IPS-18c (cell line): ENCODE measurements at regions not wholly inside any gene's neighbourhood (a gene's known extent, or its start where the extent isn't known, plus 50 kb on each side); places are given as distances from the start of the nearest gene placed in this dataset.
"Not testable (repeated sequence)": the region's sequence is repeated elsewhere in the genome, so short reads cannot be mapped to it uniquely, and the experiment has no call there.

Source experiments
- H3K4me3 ChIP-seq: 2 replicates; pipeline ENCODE4 v1.7.0; 2013; ENCODE audit warnings: low read depth, mild to moderate bottlenecking, low read length, moderate library complexity; ENCODE audit not compliant: insufficient read depth
- H3K9me3 ChIP-seq: one replicate; pipeline ENCODE4 v1.6.1; 2013; ENCODE audit warnings: mild to moderate bottlenecking, low read length, moderate library complexity; ENCODE audit not compliant: control insufficient read depth, insufficient read depth

DNA sequence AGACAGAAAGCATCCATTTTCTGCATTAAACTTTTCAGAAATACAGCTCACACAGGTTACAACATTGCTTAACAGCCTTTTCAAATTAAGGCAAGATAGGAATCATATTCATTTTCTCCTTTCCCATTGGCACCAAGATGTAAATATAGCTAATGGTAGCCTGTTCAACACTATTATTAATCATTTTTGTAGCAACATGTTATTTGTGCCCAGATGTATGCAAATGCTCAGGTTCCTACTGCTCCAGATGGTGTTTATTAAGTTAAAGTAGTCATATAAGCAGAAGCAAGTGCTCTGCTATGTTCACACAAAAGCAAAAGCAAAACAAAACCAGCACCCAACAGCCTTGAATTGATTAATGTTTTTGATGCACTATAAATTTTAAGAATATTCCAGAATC is 1110.6 kb downstream of the SLC6A15 start:
- Histone ChIP-seq H3K4me3 (no peak overlapping the region), H3K9me3 (no peaks in the 10 kb centered on the region)

DNA sequence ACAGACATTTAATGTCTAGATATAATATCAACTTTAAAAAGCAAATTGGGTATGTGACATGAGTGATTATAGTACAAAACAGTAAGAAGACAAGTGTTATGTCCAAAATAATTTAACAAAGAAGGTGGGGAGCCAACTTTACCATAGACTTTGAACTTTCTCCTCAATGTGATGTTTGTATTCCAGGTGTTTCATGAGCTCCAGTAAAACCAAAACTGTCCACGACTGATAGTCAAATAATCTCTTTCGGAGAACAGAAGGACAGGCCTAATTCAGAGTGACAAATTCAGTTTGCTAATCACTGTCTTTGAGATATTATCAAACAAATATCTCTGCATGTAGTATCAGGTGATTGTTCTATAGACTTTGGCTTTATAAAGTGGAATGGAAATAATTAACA is 1112.6 kb downstream of the SLC6A15 start:
- no peak overlapping the region for H3K4me3 ChIP-seq
- no peaks in the 10 kb centered on the region for H3K9me3 ChIP-seq

DNA sequence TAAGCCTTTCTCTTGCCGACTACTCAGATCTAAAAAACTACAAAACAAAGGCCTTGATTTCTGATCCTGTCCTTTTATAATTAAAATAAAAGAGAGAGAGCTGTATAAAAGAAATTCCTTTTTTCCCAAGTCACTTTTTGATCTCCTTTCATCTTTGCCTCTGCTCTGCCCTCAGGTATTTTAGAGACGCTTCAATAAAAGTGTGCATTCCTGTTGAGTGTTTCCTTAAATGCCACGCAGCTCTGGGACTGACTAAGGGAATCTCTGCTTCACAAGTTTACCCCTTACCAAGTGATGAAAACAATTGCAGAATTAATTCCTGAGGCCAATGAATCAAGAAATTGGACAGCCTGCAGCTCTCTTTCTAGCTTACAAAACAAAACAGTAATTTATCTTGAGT is 1109.8 kb downstream of the TMTC2 start:
- Histone ChIP-seq H3K4me3 (no peak overlapping the region), H3K9me3 (no peaks in the 10 kb centered on the region)

DNA sequence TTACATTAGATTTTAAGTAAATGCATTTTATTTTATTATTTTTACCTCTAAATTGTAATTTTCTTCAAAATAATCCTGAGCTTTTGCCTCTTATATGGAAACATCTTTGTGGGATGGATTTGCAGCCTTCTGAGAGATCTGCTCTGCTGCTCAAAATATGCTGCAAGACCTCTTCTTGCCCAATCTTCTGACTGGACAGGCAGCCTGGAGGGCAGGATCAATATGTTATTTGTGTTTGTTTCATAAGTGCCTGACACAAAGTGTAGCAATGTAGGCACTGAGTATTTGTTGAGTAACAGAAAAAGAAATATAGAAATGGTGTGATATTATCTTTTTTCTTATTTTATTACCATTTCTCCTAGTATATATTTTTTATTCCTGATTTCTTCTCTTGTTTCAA is 1106.9 kb downstream of the TMTC2 start:
- H3K4me3 ChIP-seq, result no peak overlapping the region

DNA sequence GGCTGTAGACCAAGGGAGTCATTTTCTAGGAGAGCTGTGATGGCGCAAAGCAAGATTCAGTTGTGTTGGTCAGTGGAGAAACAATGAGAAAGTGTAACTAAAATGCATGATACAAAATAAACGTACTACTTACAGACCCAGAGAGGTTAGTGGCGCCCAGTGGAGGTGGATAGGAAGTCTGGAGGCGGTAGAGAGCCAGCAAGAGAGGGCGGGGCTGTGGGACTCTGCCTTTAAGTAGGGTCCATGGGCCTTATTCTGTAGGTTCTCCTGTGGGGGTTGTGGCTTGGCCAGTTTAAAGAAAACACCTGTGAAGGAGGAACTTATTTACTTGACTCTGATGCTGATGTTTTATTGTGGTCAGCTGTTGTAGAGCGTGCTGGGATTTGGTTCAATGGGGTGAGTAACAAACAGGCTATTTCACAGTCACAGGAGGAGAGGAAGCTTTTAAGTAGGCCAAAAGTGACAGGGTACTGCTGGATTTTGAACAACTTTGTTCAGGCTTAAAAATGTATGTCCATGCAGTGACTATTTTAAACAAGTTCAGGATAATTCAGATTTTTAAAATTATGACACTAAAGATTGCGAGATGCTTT is 1097.7 kb downstream of the TMTC2 start:
- H3K9me3 ChIP-seq, result no peaks in the 10 kb centered on the region
- H3K4me3 ChIP-seq, result no peak overlapping the region

More for the DNA sequence above, 1106.9 kb downstream of the TMTC2 start:
- no peaks in the 10 kb centered on the region for H3K9me3 ChIP-seq

DNA sequence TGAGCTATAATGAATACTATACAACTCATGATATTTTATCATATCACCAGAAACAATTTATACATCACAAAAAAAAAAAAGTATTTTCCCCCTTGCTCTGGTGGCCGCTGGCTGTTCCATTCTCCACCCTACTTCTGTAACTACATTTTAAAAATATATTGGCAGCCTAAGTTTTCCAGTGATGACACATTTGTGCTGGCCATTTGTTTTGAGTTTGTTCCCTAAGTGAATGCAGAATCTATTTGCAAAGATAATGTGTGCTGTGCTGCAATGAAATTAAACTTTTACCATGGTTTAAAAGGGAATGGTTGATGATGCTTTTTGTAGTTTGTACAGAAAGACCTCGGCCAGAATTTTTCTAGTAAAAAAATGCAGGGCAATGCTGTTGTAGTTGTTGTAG is 1092.8 kb downstream of the TMTC2 start:
- Histone ChIP-seq H3K9me3 (no peaks in the 10 kb centered on the region), H3K4me3 (no peak overlapping the region)

DNA sequence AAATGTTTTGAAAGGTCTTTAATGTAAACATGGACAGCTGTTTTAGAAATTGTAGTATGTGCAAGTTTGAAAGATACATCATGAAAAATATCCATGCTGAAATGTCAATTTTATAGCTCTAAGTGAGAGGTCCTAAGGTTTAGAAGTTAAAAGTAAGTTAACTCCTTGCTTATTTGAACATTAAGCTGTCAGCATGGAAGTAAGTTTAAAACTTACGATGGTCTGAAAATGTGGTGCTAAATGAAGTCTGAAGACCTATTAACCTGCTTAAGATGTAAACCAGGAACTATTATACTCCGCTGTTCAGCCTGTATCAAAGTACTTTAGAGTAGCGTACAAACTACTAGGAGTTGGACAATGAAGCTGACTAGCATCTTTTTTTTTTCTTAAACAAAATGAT is 1082.4 kb downstream of the TMTC2 start:
- Histone ChIP-seq H3K9me3 (no peaks in the 10 kb centered on the region), H3K4me3 (no peak overlapping the region)

DNA sequence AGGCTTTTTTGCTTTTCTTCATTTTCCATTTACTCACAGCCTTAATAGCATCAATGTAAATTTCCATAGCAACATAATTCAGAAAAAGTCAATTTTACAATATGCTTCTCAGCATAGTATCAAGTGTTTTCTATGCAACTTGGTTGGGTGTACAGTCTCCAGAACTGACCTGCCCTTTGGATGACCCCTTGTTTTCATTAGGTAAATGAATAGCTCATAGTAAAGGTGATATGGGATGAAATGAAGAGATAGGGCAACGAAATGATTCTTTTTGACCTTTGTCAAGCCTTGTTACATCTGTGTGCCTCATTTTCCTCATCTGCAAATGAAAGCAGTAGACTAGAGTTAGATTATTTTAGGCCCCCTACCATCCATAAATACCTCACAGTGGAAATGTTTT is 1081.0 kb downstream of the TMTC2 start:
- H3K4me3 ChIP-seq, result no peak overlapping the region
- no peaks in the 10 kb centered on the region for H3K9me3 ChIP-seq

DNA sequence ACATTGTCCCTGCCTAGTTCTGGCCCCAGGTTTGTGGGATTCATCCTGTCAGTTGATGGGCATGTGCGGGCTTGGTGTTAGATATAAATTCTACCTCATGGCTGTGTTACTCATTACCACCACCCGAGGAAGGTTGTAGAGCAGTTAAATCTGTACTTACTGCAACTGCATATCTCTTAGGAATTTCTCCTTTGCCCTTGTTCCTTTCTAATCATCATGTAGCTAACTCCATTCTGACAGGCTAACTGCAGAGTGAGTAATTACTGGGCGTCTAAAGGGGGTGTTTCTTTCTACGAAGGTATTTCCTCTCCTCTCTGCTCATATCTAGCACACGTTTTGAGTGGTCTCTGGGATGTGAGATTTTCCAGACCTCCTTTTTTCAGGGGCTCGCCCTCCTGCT is 1076.7 kb downstream of the TMTC2 start:
- Histone ChIP-seq H3K4me3 (no peak overlapping the region), H3K9me3 (no peaks in the 10 kb centered on the region)

DNA sequence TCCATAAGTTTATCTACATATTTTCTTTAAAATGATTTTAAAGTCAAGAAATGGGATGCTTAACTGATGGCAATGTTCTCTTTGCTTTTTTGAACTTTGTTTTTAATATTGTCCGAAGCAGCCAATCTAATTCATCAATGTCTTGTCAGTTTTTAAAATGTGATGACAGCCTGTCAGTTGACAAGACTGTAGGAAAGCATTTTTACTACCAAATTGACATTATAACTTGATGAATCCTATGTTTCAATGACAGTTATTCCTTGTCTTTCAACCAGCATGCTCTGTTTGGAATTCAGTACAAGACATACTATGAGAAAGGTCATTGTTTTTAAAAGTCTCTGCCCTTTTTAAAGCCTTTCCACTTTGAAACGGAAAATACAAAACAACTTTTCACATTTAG is 1073.2 kb downstream of the TMTC2 start:
- H3K4me3 ChIP-seq, result no peak overlapping the region
- H3K9me3 ChIP-seq, result no peaks in the 10 kb centered on the region

DNA sequence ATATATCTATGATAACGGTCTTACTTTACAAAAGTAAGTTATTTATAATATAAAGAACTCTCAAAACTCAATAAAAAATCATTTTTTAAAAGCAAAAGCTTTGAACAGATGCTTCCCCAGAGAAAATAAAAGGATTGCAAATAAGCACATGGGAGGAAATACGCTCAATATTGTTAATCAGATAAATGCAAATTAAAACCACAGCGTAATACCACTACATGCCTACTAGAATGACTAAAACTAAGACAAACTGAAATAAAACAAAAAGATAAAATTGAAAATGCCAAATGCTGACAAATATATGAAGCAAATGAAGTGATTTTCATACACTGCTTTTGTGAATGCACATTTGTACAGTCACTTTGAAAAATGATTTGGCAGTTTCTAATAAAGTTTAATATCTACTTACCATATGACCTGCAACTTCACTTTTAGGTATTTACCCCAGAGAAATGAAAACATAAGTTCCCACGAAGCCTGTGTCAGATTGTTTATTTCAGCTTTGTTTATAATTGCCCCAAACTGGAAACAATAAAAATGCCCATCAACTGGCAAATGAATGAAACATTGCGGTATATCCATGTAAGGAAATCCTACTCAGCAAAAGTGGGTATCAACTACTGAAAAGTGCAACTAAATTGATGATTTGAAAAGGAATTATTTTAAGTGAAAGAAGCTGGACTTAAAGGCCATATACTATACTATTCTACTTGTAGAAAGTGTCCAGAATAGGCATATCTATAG is 1072.4 kb downstream of the TMTC2 start:
- no peak overlapping the region for H3K4me3 ChIP-seq
- no peaks in the 10 kb centered on the region for H3K9me3 ChIP-seq

DNA sequence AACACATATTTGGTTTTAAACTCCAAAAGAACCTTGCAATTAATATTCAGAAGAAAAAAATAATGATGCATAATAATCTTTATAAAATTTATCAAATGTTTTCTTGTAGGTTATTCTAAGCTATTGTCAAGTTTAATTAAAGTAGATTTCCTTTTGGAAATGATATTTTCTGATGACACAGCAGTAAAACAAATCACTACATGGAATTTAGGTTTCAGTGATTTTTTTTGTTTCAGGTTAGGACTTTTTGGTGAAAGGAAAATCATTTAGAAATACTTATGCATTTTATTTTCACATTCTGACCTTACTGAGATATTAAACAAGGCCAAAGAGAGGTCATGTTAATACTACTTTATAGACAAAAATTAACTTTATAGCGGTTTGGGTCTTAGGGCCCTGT is 1067.2 kb downstream of the TMTC2 start:
- no peaks in the 10 kb centered on the region for H3K9me3 ChIP-seq
- no peak overlapping the region for H3K4me3 ChIP-seq

DNA sequence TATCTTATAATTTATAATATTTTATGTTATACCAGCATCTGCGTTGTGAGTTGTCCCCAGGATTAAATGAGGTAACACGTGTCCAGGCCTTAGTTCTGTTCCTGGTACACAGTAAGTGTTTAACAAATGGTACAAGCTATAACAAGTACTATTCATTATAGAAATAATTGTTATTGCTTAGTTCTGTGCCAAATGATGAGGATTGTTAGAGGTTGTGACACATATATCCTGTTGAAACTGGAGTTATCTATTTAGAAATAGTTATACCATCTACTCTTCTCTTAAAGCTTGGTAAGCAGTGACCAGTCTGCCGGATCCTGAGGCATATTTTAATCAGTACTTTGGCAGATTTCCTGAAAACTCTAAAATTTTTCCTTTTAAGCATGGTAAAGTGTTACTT is 1066.5 kb downstream of the TMTC2 start:
- H3K9me3 ChIP-seq, result no peaks in the 10 kb centered on the region
- H3K4me3 ChIP-seq, result no peak overlapping the region

DNA sequence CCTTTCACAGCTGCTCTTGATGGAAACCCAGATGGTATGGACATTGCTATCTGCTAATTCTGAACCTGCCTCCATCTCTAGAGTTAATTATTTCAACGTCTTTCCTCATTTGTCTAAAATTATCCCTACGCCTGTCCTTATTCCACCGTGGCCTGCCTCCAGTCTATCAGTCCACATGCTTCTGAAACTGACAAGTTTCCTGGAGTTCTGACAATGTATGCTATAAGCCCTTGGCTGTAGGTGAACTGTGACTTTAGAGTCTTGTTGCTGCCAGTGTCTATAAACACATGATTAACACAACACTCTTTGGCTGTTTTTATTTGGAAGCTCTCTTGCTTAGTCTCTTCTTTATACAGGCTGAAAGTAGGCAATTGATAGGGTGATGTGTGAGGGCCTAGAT is 1052.9 kb downstream of the TMTC2 start:
- Histone ChIP-seq H3K9me3 (no peaks in the 10 kb centered on the region), H3K4me3 (no peak overlapping the region)

DNA sequence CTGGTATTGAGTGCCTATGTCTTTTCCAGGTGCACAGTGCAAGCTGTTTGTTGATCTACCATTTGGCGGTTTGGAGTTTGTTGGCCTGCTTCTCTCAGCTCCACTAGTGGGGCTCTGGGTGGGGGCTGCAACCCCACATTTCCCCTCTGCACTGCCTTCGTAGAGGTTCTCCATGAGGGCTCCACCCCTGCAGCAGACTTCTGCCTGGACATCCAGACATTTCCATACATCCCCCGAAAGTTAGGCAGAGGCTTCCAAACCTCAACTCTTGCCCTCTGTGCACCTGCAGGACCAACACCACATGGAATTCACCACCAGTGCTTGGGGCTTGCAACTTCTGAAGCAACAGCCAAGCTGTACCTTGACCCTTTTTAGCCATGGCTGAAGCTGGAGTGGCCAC is 1024.1 kb downstream of the TMTC2 start:
- peak overlapping the region; percentile 24 for H3K4me3 ChIP-seq
- peaks cover 13% of the 10 kb centered on the region for H3K9me3 ChIP-seq

DNA sequence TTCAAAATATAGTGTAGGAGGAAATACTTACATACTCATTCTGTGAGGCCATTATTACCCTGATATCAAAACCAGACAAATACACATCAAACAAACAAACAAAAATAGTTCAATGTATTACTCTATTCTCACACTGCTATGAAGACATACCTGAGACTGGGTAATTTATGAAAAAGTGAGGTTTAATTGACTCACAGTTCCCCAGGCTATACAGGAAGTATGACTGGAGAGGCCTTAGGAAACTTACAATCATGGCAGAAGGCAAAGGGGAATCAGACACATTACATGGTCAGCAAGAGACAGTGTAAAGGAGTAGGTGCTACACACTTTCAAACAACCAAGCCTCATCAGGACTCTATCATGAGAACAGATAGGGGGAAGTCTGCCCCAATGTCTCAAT is 1023.2 kb downstream of the TMTC2 start:
- Histone ChIP-seq H3K9me3 (peaks cover 13% of the 10 kb centered on the region), H3K4me3 (no peak overlapping the region)

DNA sequence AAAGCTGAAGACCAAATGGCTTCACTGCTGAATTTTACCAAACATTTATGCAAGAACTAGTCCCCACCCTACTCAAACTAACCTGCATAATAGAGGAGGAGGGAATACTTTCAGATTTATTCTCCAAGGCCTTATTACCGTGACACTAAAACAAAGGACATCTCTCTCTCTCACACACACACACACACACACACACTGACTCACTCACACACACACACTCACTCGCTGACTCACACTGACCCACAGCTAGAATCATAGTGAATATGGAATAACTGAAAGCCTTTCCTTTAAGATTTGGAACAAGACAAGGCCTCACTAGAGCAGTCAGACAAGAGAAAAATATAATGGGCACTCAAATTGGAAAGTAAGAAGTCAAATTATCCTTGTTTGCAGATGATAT is 1014.1 kb downstream of the TMTC2 start:
- no peaks in the 10 kb centered on the region for H3K9me3 ChIP-seq
- no peak overlapping the region for H3K4me3 ChIP-seq

DNA sequence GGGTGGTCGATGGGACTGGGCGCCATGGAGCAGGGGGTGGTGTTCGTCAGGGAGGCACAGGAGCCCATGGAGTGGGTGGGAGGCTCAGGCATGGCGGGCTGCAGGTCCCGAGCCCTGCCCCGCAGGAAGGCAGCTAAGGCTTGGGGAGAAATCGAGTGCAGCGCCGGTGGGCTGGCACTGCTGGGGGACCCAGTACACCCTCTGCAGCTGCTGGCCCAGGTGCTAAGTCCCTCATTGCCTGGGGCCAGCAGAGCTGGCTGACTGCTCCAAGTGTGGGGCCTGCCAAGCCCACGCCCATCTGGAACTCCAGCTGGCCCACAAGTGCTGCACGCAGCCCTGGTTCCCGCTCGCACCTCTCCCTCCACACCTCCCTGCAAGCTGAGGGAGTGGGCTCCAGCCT is 1009.6 kb downstream of the TMTC2 start:
- H3K4me3 ChIP-seq, H3K9me3 ChIP-seq: not testable (repeated sequence)

DNA sequence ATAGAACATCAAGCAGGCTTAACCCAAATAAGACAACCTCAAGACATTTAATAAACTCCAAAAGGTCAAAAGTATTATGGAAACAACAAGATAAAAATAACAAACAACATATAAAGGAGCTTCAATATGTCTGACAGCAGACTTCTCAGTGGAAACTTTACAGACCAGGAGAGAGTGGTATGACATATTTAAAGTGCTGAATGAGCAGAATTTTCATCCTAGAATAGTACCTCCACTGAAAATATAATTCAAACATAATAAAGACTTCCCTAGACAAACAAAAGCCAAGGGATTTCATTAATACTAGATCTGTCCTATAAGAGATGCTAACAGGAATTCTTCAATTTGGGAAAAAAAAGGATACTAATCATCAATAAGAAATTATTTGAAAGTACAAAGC is 1005.0 kb downstream of the TMTC2 start:
- no peak overlapping the region for H3K4me3 ChIP-seq
- H3K9me3 ChIP-seq, result peaks cover 3% of the 10 kb centered on the region
